Transverse colon (tissue), 4 donors: ENCODE measurements at regions not wholly inside any gene's neighbourhood (a gene's known extent, or its start where the extent isn't known, plus 50 kb on each side); places are given as distances from the start of the nearest gene placed in this dataset.

Source experiments
- POLR2A ChIP-seq: fragments of 450-650 bp; IDR thresholded peaks from one replicate; pipeline ENCODE4 v1.6.1; 2016; ENCODE audit warnings: antibody characterized with exemption, mild to moderate bottlenecking, moderate library complexity
- POLR2AphosphoS5 ChIP-seq, 3 donors: sonication (generic); formaldehyde crosslinking; IDR thresholded peaks; one replicate each; pipeline ENCODE4 v1.6.1; 2016; ENCODE audit warnings: antibody characterized with exemption in 3 of 3
- TF ChIP-seq, protein P1 (sequence below), 5 experiments: fragments of 200-600 bp in 3 of 5; fragments of 450-650 bp in 2 of 5; sonication (generic) in 3 of 5; IDR thresholded peaks; 1 replicate in 2 of 5; 2 replicates in 3 of 5; pipeline ENCODE4 v1.5.1; 2016 to 2017; ENCODE audit warnings: antibody characterized with exemption in 5 of 5, inconsistent platforms in 3 of 5, mild to moderate bottlenecking in 2 of 5, moderate library complexity in 1 of 5

DNA sequence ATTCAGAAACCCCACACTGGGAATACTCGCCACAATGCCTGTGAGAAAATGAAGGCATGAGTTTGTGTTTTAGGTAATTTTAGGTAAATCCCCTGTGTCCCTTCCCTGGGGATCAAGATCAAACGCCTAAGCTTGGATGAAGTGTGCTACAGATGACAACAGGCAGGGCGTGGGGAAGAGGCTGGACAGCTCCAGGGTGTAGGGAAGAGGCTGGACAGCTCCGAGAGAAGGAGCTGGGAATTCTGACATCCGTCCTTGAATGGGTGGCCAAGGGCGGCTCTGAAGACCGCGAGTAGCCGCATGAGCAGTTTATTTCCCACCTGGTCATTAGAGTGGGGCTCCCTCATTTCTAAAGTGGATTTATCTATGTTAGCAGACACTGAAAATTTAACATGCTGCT lies 109.7 kb downstream of the RAMP3 start:
- TF ChIP-seq POLR2A: no peak
- TF ChIP-seq, protein P1, sequence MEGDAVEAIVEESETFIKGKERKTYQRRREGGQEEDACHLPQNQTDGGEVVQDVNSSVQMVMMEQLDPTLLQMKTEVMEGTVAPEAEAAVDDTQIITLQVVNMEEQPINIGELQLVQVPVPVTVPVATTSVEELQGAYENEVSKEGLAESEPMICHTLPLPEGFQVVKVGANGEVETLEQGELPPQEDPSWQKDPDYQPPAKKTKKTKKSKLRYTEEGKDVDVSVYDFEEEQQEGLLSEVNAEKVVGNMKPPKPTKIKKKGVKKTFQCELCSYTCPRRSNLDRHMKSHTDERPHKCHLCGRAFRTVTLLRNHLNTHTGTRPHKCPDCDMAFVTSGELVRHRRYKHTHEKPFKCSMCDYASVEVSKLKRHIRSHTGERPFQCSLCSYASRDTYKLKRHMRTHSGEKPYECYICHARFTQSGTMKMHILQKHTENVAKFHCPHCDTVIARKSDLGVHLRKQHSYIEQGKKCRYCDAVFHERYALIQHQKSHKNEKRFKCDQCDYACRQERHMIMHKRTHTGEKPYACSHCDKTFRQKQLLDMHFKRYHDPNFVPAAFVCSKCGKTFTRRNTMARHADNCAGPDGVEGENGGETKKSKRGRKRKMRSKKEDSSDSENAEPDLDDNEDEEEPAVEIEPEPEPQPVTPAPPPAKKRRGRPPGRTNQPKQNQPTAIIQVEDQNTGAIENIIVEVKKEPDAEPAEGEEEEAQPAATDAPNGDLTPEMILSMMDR (IDR thresholded peaks at IDR 0.05): no peak
- TF ChIP-seq POLR2AphosphoS5 (IDR thresholded peaks at IDR 0.05): no peak
